ENCODE measurements at regions not wholly inside any gene's neighbourhood (a gene's known extent, or its start where the extent isn't known, plus 50 kb on each side); places are given as distances from the start of the nearest gene placed in this dataset.

- TF ChIP-seq CTCF (IDR thresholded peaks at IDR 0.05; ENCODE audit: unreplicated experiment): no peak
- Mint-ChIP-seq H3K9me3 (ENCODE audit: unreplicated experiment) (peaks cover 2% of the 10 kb centered on the region), H3K4me1 (ENCODE audit: insufficient read depth, unreplicated experiment) (no peaks in the 10 kb centered on the region), H3K27me3 (ENCODE audit: insufficient read depth, unreplicated experiment) (no peaks in the 10 kb centered on the region), H3K36me3 (ENCODE audit: insufficient read depth, unreplicated experiment) (no peaks in the 10 kb centered on the region), H3K27ac (ENCODE audit: low read depth, unreplicated experiment) (no peak overlapping the region), H3K4me3 (ENCODE audit: unreplicated experiment) (no peak overlapping the region)
- intact Hi-C loops (cut with micrococcal nuclease): loop anchor here (1.0 to 5.0 kb wide), 4 partner anchors 244 to 905 kb away; no protein-coding TSS in a partner anchor
- ChIA-PET POLR2A (interaction anchor here (0.7 to 1.3 kb wide), 2 partner anchors 95 to 254 kb away, joined by 3 read pairs; no protein-coding TSS in a partner anchor), CTCF (interaction anchor here (0.6 to 5.5 kb wide), 30 partner anchors 11 to 1168 kb away, joined by 3 to 96 read pairs (median 4); no protein-coding TSS in a partner anchor)
- DNase-seq (ENCODE audit: unreplicated experiment): no peak
- BruUV-seq (replicated peaks): no TSS peak
Observed at GRCh38 chr10:91006752-91007346, 86.0 kb upstream of the ANKRD1 start.

- CTCF ChIA-PET: interaction anchor here (1.3 to 5.5 kb wide), 8 partner anchors 10 to 248 kb away, joined by 4 to 96 read pairs (median 8); no protein-coding TSS in a partner anchor
- peaks cover 7% of the 10 kb centered on the region for H3K9me3 Mint-ChIP-seq (ENCODE audit: unreplicated experiment)
- no peak for DNase-seq (ENCODE audit: unreplicated experiment)
- H3K4me3 Mint-ChIP-seq (ENCODE audit: unreplicated experiment): no peak overlapping the region
- intact Hi-C loops (cut with micrococcal nuclease): loop anchor here (2.0 to 5.0 kb wide), 2 partner anchors 361 to 905 kb away; no protein-coding TSS in a partner anchor
- no peaks in the 10 kb centered on the region for H3K36me3 Mint-ChIP-seq (ENCODE audit: insufficient read depth, unreplicated experiment)
- no peaks in the 10 kb centered on the region for H3K27me3 Mint-ChIP-seq (ENCODE audit: insufficient read depth, unreplicated experiment)
- TF ChIP-seq CTCF (IDR thresholded peaks at IDR 0.05; ENCODE audit: unreplicated experiment): no peak
- no TSS peak for BruUV-seq (replicated peaks)
- POLR2A ChIA-PET: no interaction called here
- H3K4me1 Mint-ChIP-seq (ENCODE audit: insufficient read depth, unreplicated experiment): no peaks in the 10 kb centered on the region
- no peak overlapping the region for H3K27ac Mint-ChIP-seq (ENCODE audit: low read depth, unreplicated experiment)
Observed at GRCh38 chr10:91007655-91008054, 86.8 kb upstream of the ANKRD1 start.

GRCh38 chr10:91009121-91009520 is 88.2 kb upstream of the ANKRD1 start:
- BruUV-seq (replicated peaks): no TSS peak
- peaks cover 7% of the 10 kb centered on the region for H3K9me3 Mint-ChIP-seq (ENCODE audit: unreplicated experiment)
- ChIA-PET CTCF (interaction anchor here (0.6 to 1.6 kb wide), 5 partner anchors 9 to 242 kb away, joined by 3 to 6 read pairs (median 5); no protein-coding TSS in a partner anchor), POLR2A (interaction anchor here (0.9 kb wide), 1 partner anchor 90 kb away, joined by 3 read pairs; no protein-coding TSS in a partner anchor)
- no peak overlapping the region for H3K4me3 Mint-ChIP-seq (ENCODE audit: unreplicated experiment)
- no peak for TF ChIP-seq CTCF (IDR thresholded peaks at IDR 0.05; ENCODE audit: unreplicated experiment)
- no peaks in the 10 kb centered on the region for H3K4me1 Mint-ChIP-seq (ENCODE audit: insufficient read depth, unreplicated experiment)
- no peak overlapping the region for H3K27ac Mint-ChIP-seq (ENCODE audit: low read depth, unreplicated experiment)
- DNase-seq (ENCODE audit: unreplicated experiment): no peak
- H3K36me3 Mint-ChIP-seq (ENCODE audit: insufficient read depth, unreplicated experiment): no peaks in the 10 kb centered on the region
- H3K27me3 Mint-ChIP-seq (ENCODE audit: insufficient read depth, unreplicated experiment): no peaks in the 10 kb centered on the region
- intact Hi-C loops (cut with micrococcal nuclease): loop anchor here (5.0 kb wide), 1 partner anchor 903 kb away; no protein-coding TSS in a partner anchor

GRCh38 chr10:91010952-91011351 is 90.1 kb upstream of the ANKRD1 start:
- peaks cover 7% of the 10 kb centered on the region for H3K9me3 Mint-ChIP-seq (ENCODE audit: unreplicated experiment)
- no peaks in the 10 kb centered on the region for H3K36me3 Mint-ChIP-seq (ENCODE audit: insufficient read depth, unreplicated experiment)
- no peak overlapping the region for H3K27ac Mint-ChIP-seq (ENCODE audit: low read depth, unreplicated experiment)
- TF ChIP-seq CTCF (IDR thresholded peaks at IDR 0.05; ENCODE audit: unreplicated experiment): no peak
- H3K4me1 Mint-ChIP-seq (ENCODE audit: insufficient read depth, unreplicated experiment): no peaks in the 10 kb centered on the region
- no peak for DNase-seq (ENCODE audit: unreplicated experiment)
- ChIA-PET CTCF (no interaction called here), POLR2A (interaction anchor here (0.5 to 0.7 kb wide), 3 partner anchors 29 to 483 kb away, joined by 3 to 4 read pairs (median 3); no protein-coding TSS in a partner anchor)
- intact Hi-C loops (cut with micrococcal nuclease): no loop called here
- no peak overlapping the region for H3K4me3 Mint-ChIP-seq (ENCODE audit: unreplicated experiment)
- BruUV-seq (replicated peaks): no TSS peak
- no peaks in the 10 kb centered on the region for H3K27me3 Mint-ChIP-seq (ENCODE audit: insufficient read depth, unreplicated experiment)

Measured in MCF 10A (cell line).